Caki2 (cell line): ENCODE measurements at regions not wholly inside any gene's neighbourhood (a gene's known extent, or its start where the extent isn't known, plus 50 kb on each side); places are given as distances from the start of the nearest gene placed in this dataset.

Experiments used
- DNase-seq: peaks from one replicate; pipeline ENCODE4 v3.0.0-alpha.2; 2015; ENCODE audit warnings: low read depth
- in situ Hi-C: cut with HindIII; loops from 2 replicates; pipeline ENCODE4 v1.10.0; 2016; ENCODE audit warnings: low sequenced_read_pairs, low pct_unique_long_range_greater_than_20kb, mixed read lengths

DNA sequence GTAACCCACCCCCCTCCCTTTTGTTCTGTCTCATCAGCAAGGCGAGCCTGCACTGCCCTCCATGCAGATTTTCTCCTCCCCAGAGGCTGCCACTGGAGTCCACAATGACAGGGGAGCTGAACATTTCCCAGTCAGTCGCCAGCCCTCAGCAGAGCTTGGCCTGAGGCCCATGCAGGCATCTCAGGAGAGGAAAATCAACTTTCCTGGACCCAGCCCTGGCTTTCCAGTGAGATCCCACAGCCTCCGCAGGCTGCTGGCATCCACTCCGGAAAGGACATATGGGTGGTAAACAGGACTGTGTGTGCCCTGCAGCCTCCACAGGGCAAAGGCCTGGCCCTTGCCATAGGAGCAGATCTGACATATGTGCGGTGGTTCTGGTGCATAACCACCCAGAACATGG is 253.8 kb downstream of the TNS1 start:
- in situ Hi-C loops = no loop called here
- DNase-seq = no peak

DNA sequence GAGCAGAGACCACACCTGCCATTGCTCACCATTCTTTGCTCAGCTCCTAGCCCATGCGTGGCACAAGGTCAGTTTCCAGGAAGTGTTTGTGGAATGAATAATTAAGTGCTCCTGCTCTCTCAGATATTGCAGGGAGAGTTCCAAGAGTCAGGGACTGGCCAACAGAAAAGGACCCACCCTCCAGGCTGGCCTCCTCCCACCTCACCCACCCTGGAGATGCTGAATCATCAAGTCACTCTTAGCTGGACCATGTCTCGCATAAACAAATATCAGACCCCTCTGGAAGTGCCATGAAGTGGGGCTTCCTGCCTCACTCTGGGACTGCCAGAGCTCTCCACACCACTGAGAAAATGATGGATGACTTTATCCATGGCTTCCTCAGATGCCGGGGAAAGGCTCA is 256.0 kb downstream of the TNS1 start:
- in situ Hi-C loops = no loop called here
- DNase-seq = peak; percentile 6

DNA sequence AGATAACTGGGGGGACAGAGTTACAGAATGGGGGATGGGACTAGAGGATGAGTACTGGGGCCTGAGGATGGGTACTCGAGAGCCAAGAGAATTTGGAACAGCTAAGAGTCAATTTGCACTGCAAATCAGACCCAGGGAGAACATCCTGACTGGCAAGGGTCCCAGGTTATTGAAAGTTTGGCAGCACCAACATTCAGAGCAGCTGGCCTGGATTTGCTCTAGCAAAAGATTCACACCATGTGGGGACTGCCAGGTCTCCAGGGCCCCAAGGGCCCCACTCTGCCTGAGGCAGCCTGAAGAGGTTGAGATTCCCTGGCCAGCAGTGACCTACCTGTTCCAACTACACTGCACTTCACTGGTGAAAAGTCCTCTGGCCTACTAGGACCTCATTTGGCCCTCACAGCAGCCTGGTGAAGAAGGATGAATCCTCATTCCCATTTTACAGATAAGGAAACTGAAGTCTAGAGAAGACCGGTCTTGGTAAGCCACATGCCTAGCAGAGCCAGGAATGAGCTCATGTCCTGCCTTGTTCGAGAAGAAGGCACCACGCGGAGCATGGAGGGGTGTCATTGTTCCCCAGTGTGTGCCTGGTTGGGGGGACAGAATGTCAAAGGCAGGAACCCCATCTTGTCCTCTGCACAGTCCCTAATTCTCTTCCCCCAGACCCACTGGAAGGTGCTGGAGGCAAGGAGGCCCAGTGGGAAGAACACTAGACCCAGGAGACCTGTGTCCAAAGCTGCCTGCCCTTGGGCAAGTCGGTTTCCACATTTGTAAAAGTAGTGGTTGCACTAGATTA is 258.6 kb downstream of the TNS1 start:
- DNase-seq = no peak
- in situ Hi-C loops = no loop called here

DNA sequence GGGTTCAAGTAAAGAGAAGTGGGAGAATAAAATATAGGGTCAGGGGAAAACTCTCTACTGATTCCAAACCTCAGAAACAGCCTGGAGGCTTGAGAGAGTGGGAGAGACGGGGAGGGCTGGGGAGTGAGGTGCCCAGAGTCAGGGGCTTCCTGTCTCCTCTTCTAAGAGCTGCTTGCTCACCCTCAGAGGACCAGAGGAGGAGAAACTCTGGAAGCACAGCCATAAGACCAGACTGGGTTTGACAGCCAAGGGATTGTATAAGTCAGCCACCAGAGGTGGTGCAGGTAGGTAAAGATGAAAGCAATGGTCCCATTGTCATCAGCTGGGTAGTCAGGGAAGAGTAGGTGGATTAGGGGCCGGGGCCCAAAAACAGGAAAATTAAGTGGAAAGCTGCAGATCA is 259.4 kb downstream of the TNS1 start:
- DNase-seq = no peak
- in situ Hi-C loops = no loop called here

DNA sequence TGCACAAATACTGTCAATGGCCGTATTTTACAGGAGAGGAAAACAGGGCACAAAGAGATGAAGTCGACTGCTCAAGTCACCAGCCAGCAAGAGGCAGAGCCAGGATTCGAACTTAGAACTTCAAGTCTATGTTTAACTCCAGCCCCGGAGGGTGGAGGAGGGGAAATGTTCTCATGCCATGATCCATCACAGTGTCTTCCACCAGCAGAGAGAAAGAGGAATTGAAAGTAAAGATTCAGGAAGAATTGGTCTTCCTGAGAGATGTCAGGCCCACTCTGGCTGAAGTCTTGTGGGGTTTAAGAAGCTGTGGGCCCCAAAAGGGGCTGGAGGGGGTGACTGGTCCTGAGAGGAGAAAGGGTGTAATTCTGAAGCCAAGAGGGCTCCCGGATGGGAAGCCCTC is 260.0 kb downstream of the TNS1 start:
- no peak for DNase-seq
- in situ Hi-C loops = no loop called here

DNA sequence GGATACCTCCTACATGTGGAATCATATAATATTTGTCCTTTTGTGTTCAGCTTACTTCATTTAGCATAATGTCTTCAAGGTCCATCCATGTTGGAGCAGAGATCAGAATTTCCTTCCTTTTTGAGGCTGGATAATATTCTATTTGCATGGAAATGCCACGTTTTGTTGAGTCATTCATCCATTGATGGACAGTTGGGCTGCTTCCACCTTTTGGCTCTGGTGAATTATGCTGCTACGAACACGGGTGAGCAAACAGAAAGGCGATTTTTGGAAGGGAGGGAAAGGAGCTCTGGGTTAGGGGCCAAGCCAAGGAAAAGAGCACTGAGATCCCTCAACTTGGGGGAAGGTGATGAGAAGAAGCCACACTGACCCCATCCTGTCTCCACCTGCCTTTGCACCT is 260.5 kb downstream of the TNS1 start:
- DNase-seq = no peak
- in situ Hi-C loops = no loop called here

DNA sequence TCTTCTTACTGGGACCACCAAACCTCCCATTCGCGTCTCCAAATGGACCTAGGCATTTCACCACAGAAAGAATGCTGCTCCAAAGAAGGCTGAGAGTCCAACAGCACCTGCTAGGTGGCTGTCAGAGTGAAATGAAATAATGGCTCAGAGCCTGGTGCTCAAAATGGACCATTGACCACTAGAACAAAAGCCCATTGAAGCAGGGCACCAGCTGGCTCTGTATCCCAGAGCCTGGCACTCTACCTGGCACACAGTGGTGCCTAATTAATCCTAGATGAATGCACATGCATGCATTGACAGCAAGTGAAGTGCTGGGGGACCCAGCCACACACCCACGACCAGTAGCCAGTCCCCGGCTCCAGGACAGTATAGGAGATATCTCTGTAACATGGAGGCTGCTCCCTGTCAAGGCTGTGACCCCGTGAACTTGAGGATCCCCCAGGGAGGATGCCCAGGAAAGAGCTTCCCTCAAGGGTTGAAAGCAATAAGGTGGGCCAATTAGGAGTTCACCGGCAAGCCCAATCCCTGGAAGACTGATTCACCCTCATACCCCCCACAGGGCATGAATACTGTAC is 261.3 kb downstream of the TNS1 start:
- DNase-seq = no peak
- in situ Hi-C loops = no loop called here

DNA sequence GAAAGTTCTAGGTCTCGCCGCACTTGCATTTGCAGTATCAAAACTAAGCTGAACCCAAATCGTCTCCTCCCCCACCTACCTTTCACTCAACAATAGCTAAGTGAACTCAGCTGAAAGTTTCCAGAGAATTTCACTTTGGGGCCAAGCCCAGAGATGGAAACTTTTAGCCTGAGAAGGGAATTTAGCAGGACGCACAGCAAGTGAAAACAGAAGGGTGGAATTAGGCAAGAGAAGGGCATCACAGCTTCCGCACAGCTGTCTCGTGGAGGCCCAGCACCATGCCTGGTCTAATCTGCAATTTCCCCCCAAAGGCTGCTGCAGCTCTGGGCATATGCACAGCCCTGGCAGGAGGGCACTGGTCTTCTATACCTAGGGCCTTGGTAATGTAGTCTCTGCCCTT is 262.0 kb downstream of the TNS1 start:
- no peak for DNase-seq
- in situ Hi-C loops = no loop called here

DNA sequence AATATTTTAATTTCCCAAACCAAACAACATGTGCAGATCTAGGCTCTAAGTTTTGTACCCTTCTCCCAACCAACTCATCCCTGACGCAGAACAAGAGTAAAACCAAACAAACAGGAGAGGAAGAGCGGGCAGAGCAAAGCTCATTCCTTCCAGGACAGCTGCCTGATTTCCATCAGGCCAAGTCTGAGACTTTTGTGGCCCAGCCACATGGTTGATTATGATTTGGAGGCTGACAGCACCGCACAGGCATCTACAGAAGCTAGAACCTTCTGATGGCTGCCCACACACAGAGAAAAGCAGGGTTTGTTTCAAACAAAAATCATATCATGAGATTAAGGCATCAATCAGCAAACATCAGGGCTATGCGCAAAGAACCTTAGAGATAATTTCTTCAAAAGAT is 262.6 kb downstream of the TNS1 start:
- DNase-seq = no peak
- in situ Hi-C loops = no loop called here

DNA sequence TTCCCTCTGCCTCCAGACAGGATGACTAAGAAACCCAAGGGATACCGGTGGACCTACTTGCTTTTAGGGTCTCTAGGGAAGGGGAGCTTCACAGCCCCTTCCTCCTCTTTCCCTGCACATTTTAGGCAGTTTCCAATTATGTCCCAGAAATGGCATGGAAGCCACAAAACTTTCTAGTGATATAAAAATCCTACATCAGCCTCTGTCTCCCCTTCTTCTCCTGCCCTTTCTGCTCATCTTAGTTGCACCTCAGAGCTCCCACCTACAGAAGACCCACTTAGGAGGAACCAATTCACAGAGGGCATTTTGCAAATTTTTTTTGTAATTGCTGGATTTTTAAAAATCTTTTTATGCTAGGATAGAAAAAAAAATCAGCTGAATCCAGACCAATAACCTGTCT is 263.1 kb downstream of the TNS1 start:
- in situ Hi-C loops = no loop called here
- no peak for DNase-seq

DNA sequence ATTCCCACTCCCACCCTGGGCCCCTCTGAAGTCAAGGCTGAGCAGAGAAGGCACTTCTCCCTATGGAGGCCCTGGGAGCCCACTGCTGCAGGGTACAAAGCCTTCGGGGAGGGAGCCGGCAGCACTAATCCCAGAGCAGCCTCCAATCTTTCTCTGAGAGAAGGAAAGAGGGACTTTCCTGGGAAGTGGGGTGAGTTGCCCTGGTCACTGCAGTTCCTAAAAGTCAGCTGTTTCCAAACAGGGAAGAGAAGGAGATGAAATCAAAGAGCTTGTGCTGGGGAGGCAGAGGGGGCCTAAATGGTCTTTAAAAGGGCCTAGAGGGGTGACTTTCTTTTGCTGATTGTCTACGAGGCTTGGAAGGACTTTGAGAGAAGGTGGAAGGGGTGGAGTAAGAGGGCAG is 264.7 kb downstream of the TNS1 start:
- in situ Hi-C loops = no loop called here
- no peak for DNase-seq

DNA sequence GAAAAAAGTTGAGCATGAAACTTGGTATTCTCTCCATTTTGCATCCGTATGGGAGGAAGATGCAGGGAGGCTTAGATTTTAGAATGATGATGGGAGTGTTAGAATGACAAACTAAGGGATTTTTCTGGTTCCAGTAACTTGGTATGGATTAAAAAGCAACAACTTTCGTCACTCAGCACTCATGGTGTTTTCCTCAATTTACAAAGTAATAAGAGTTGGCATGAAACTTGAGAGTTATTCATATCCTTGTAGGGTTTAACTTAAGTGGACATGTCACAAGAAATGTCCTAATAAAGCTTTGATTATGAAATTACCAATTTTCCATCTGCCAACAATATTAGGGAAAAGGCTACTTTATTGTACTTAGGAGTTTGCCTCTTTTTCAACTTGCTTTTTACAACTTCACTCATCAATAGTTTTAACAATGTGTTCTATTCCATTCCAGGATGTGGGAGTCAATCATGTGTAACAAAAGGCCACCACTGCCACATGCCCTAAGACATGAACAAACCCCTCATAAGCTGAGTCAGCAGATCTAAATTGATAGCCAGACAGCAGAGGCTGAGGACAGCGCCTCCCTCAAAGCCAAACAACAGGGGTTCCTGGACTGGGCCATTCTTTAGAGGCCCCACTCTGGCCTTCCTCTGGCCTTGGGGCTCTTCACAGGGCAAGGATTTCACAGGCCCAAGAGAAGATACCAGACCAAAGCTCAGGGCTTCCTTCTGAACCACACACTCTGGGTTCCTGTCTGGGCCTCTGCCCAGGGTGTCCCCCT is 265.8 kb downstream of the TNS1 start:
- in situ Hi-C loops = no loop called here
- DNase-seq = no peak

DNA sequence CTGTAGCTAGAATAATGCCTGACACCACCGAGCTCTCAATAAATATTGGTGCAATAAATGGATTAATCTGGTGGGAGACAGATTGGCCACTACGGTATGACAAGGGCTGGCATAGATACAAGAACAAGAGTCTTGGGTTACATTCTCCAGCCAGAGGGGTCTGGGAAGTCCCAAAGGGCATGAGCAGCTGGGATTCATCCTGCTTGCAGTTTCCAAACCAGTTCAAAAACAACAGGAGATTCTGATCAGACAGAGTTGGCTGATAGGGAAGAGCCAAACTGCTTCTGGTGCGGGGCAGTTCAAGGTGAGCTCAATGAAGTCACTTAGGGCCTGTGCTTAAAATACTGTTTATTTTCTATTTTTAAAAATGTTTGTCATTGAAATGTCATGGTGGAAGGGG is 266.9 kb downstream of the TNS1 start:
- in situ Hi-C loops = no loop called here
- no peak for DNase-seq

DNA sequence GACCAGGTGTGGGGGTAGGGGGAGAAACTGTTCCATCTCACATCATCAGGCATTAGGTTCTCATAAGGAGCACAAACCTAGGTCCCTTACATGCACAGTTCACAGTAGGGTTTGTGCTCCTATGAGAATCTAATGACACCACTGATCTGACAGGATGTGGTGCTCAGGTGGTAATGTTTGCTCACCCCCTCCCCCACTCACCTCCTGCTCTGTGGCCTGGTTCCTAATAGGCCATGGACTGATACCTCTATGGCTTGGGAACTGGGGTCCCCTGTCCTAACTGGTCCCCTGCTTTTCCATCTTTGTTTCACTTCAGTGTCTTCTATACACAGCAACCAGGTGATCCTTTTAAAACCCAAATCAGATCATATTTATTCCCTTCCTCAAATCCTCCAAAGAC is 267.8 kb downstream of the TNS1 start:
- in situ Hi-C loops = no loop called here
- DNase-seq = no peak

DNA sequence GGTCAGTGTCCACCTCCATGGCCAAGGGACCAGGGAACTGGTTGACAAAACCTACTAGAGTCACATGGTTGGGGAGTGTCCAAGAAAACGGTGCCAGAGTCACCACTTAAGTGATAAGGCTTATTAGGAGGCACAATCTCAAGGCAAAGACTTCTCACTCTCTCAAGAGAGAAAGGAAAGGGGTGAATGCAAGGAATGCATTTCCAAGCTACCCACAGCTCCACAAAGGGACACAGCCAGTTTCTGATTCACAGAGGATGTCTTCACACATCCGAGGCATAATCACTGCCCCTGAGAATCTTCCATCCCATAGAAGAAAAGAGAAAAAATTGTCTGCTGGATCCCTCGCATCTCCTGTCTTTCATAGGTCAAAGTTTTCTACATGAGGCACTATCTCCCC is 269.3 kb downstream of the TNS1 start:
- DNase-seq = no peak
- in situ Hi-C loops = no loop called here

DNA sequence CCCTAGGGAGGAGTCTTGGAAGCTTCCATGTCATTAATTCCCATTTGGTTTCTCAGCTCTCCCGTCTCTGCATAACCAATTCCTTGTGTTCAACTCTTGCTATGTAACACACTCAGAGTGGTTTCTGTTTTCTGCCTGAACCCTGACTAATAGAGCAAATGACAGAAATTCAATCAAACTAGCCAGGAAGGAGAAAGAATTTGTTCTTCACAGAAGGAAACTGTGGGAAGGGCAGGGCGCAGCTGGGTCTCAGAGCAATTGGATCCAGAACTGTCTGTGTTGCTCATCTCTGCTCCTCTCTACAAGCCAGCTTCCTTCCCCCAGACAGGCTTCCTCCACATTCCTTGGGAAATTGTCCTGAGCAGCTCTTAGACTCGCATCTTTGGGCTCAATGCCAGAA is 269.8 kb downstream of the TNS1 start:
- DNase-seq = no peak
- in situ Hi-C loops = no loop called here

DNA sequence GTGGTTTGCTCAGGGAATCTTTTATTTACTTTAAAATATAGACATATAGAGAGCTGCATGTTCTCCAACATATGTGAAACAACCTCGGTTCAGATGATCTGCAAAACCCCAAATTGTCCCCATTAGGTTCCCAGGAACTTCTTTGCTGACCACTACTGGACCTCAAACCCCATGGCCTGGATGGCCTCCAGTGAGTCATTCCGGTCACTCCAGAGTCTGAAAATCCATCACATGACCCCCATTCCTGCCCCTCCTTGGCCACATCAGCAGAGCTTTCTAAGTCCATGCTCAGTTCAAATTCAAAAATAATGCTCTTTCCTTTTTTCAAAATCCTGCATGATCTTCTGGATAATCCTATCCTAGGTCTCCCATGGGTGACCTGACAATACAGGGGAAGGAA is 271.0 kb downstream of the TNS1 start:
- in situ Hi-C loops = no loop called here
- DNase-seq = no peak

DNA sequence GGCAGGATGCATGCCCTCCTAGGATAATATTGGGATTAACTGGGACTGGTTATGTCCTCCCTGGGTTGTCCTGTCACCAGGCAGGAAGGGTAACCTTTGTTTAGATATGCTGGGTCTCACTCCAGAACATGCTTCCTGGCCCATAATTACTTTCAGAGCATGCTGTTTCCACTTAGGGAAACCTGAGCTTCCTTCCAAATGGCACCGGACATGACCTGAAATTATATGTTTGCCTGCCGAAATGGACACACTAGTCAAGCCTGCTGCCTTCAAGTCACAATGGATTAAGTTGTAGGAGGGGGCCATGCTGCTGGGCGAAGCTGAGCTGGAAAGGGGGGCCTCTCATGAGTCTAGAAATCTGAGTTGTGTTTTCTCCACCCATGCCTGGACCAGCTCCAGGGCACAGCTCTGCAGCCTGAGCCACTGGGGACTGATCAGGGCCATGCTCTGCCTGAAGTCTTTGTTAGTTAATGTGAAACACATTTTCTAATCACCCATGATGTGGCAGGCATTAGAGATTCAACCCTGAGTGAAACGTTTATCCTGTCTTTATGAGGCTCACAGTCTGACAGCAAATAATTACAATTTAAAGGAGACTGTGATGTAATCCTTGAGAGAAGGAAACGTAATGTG is 273.3 kb downstream of the TNS1 start:
- in situ Hi-C loops = no loop called here

DNA sequence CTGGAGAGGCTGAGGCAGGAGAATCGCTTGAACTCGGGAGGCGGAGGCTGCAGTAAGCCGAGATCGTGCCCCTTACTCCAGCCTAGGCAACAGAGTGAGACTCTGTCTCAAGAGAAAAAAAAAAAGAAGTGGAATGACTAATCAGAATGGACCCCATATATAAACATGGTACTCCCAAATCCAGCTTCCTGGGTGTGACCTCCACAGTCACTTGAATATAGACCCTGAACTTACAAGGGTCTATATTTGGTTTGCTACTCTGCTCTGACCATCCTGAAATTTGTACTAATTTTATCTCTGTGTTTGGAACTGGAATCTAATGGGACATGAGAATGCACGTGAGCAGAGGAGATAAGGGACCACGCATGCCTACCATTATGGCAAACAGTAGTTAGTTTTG is 275.0 kb downstream of the TNS1 start:
- DNase-seq = no peak
- in situ Hi-C loops = no loop called here

More for the DNA sequence above, 273.3 kb downstream of the TNS1 start:
- DNase-seq = no peak
